MCF 10A (cell line): ENCODE measurements at regions not wholly inside any gene's neighbourhood (a gene's known extent, or its start where the extent isn't known, plus 50 kb on each side); places are given as distances from the start of the nearest gene placed in this dataset.

Experiments
- BruUV-seq: library from RNA; stranded (reverse); fragments of 400-500 nt; replicated peaks from 2 replicates; lab custom pipeline; 2021; lab: Mats Ljungman, UMichigan
- CTCF ChIA-PET: fragments of 300-600 bp; sonication (Branson Sonifier 250); formaldehyde crosslinking; extraction: SDS; loops from one replicate; lab custom pipeline; 2021; ENCODE audit warnings: antibody characterized with exemption, inconsistent platforms; lab: Yijun Ruan, JAX
- POLR2A ChIA-PET: fragments of 300-600, 350-650 bp; sonication (Branson Sonifier 250); formaldehyde crosslinking; extraction: SDS; loops from one replicate; lab custom pipeline; 2020; ENCODE audit warnings: antibody characterized with exemption, inconsistent platforms; lab: Yijun Ruan, JAX
- DNase-seq: peaks from one replicate; pipeline ENCODE4 v3.0.0-alpha.2; 2018; ENCODE audit not compliant: unreplicated experiment
- H3K27ac Mint-ChIP-seq: one replicate; pipeline ENCODE4 v1.8.0; 2022; ENCODE audit warnings: mild to moderate bottlenecking, low read depth, mixed read lengths; ENCODE audit not compliant: unreplicated experiment
- H3K27me3 Mint-ChIP-seq: one replicate; pipeline ENCODE4 v1.8.0; 2022; ENCODE audit warnings: mixed read lengths; ENCODE audit not compliant: insufficient read depth, unreplicated experiment
- H3K36me3 Mint-ChIP-seq: one replicate; pipeline ENCODE4 v1.8.0; 2022; ENCODE audit warnings: mild to moderate bottlenecking, moderate library complexity, mixed read lengths; ENCODE audit not compliant: insufficient read depth, unreplicated experiment
- H3K4me1 Mint-ChIP-seq: one replicate; pipeline ENCODE4 v1.8.0; 2022; ENCODE audit warnings: mixed read lengths; ENCODE audit not compliant: insufficient read depth, unreplicated experiment
- H3K4me3 Mint-ChIP-seq: one replicate; pipeline ENCODE4 v1.8.0; 2022; ENCODE audit warnings: mild to moderate bottlenecking, moderate library complexity, mixed read lengths; ENCODE audit not compliant: unreplicated experiment
- H3K9me3 Mint-ChIP-seq: one replicate; pipeline ENCODE4 v1.8.0; 2022; ENCODE audit warnings: mixed read lengths; ENCODE audit not compliant: unreplicated experiment
- intact Hi-C: fragments of 100-400 bp; cut with micrococcal nuclease; formaldehyde crosslinking; loops from 2 replicates; pipeline ENCODE4 v1.14.1; 2022
- TF ChIP-seq, protein P1 (sequence below): fragments of 200-600 bp; IDR thresholded peaks from one replicate; pipeline ENCODE4 v1.8.0; 2022; ENCODE audit warnings: antibody characterized with exemption, mild to moderate bottlenecking; ENCODE audit not compliant: unreplicated experiment

DNA sequence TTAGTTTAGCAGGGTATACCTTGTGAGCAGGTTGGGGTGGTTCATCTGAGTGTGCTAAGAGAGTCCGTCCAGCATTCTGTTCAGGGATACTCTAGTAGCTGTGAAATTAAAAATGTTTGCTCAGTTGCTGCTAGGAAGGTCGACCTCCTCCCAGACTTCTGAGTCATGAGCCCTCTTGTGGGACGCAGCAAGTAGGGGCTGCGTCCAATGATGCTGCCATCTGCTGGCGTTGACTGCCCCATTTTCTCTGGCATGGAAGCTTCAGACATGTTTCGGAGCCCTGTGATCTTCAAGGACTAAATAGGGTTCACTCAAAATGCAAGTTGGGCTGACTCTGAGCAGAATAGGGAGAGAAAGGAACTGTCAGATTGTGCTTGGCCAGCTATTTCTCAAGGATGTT is 201.0 kb upstream of the ARSJ start:
- intact Hi-C loops: no loop called here
- Mint-ChIP-seq H3K4me1 (no peaks in the 10 kb centered on the region), H3K4me3 (no peak overlapping the region), H3K9me3 (peaks cover 21% of the 10 kb centered on the region), H3K36me3 (peaks cover 6% of the 10 kb centered on the region), H3K27me3 (no peaks in the 10 kb centered on the region), H3K27ac (no peak overlapping the region)
- CTCF ChIA-PET: interaction anchor here (0.6 to 1.0 kb wide), 4 partner anchors 9 to 543 kb away, joined by 3 to 4 read pairs (median 4); no protein-coding TSS in a partner anchor
- peak; percentile 1 for DNase-seq
- TF ChIP-seq, protein P1, sequence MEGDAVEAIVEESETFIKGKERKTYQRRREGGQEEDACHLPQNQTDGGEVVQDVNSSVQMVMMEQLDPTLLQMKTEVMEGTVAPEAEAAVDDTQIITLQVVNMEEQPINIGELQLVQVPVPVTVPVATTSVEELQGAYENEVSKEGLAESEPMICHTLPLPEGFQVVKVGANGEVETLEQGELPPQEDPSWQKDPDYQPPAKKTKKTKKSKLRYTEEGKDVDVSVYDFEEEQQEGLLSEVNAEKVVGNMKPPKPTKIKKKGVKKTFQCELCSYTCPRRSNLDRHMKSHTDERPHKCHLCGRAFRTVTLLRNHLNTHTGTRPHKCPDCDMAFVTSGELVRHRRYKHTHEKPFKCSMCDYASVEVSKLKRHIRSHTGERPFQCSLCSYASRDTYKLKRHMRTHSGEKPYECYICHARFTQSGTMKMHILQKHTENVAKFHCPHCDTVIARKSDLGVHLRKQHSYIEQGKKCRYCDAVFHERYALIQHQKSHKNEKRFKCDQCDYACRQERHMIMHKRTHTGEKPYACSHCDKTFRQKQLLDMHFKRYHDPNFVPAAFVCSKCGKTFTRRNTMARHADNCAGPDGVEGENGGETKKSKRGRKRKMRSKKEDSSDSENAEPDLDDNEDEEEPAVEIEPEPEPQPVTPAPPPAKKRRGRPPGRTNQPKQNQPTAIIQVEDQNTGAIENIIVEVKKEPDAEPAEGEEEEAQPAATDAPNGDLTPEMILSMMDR: no peak
- POLR2A ChIA-PET: interaction anchor here (0.6 to 0.9 kb wide), 2 partner anchors 159 to 358 kb away, joined by 4 read pairs; no protein-coding TSS in a partner anchor
- no TSS peak for BruUV-seq

DNA sequence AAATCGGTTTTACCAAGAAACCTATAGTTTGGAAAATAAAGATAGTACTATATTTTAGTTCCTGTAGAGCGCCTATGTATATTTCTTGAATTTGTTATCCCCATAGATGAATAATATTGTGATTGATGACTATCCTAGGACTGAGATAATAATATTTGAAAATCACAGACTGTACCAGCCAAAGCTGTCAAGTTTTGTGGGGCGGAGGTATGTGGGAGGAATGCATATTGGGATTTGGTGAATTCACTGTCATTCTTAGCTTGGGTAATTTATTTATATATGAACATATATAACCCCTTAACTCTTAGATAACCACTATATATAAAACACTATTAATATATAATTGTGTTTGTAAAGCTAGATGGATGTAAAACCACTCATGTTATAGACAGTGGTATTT is 205.5 kb upstream of the ARSJ start:
- H3K4me1 Mint-ChIP-seq: no peaks in the 10 kb centered on the region
- CTCF ChIA-PET: no interaction called here
- no peak for DNase-seq
- H3K9me3 Mint-ChIP-seq: peaks cover 21% of the 10 kb centered on the region
- intact Hi-C loops: no loop called here
- H3K27me3 Mint-ChIP-seq: no peaks in the 10 kb centered on the region
- TF ChIP-seq, protein P1: no peak
- H3K36me3 Mint-ChIP-seq: peaks cover 12% of the 10 kb centered on the region
- BruUV-seq: no TSS peak
- no peak overlapping the region for H3K4me3 Mint-ChIP-seq
- POLR2A ChIA-PET: no interaction called here
- no peak overlapping the region for H3K27ac Mint-ChIP-seq

DNA sequence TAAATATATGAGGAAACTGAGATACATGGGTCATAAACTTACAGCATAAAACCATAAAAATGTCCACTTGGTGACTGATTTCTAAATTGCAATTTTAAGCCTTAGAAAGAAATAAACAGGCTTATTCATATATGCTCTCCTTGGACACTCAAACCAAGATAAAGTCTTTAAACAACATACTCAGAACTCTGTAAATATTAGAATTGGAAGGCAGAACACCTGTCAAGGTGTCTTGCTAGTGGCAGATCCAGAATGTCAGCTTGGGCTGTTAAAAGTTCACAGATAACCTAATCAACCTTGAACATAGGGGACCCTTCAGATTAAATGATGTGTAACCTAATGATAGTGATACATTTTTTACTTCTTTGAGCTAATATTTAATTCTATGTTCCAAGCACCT is 208.1 kb upstream of the ARSJ start:
- Mint-ChIP-seq H3K27me3 (no peaks in the 10 kb centered on the region), H3K9me3 (peaks cover 13% of the 10 kb centered on the region), H3K36me3 (peaks cover 8% of the 10 kb centered on the region), H3K4me3 (no peak overlapping the region), H3K27ac (no peak overlapping the region), H3K4me1 (no peaks in the 10 kb centered on the region)
- no peak for DNase-seq
- no TSS peak for BruUV-seq
- TF ChIP-seq, protein P1: no peak
- ChIA-PET CTCF (interaction anchor here (0.6 to 1.0 kb wide), 2 partner anchors 13 to 910 kb away, joined by 3 read pairs; no protein-coding TSS in a partner anchor), POLR2A (no interaction called here)
- intact Hi-C loops: no loop called here

DNA sequence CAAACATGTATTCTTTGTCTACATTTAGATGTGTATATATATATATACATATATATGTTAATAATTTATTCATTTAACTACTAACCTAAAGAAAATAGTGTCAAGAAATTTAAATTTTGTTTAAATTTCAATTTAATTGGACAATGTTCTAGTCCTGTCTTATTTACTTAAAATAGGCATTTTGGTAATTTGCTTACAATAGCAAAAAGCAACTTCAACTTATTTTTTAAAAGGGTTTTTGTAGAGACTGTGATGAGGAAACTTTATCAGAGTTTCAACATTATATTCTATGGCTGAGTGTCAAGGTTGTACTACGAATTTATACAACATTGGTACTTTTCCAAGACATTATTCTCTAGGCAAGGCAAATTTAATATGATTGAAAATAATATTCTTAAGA is 212.0 kb upstream of the ARSJ start:
- CTCF ChIA-PET: no interaction called here
- no peaks in the 10 kb centered on the region for H3K9me3 Mint-ChIP-seq
- no peaks in the 10 kb centered on the region for H3K4me1 Mint-ChIP-seq
- BruUV-seq: no TSS peak
- intact Hi-C loops: no loop called here
- DNase-seq: no peak
- no peak overlapping the region for H3K4me3 Mint-ChIP-seq
- POLR2A ChIA-PET: no interaction called here
- H3K36me3 Mint-ChIP-seq: peaks cover 5% of the 10 kb centered on the region
- H3K27ac Mint-ChIP-seq: no peak overlapping the region
- TF ChIP-seq, protein P1: no peak
- no peaks in the 10 kb centered on the region for H3K27me3 Mint-ChIP-seq
